ENCODE measurements at regions not wholly inside any gene's neighbourhood (a gene's known extent, or its start where the extent isn't known, plus 50 kb on each side); places are given as distances from the start of the nearest gene placed in this dataset.

GRCh38 chr3:72632129-72632528, 216.1 kb downstream of the SHQ1 start:
- WGBS, 2 experiments (ENCODE audit: extremely low coverage in 1 of 2, insufficient coverage in 1 of 2, insufficient read length in 1 of 2, insufficient replicate concordance in 2 of 2, low coverage in 1 of 2, low lambda C conversion rate in 2 of 2, missing lambda C conversion rate in 1 of 2), result 84% methylated on average over 5 of the region's 5 CpGs; no CpG with 5 or more reads in 1 of the 2 experiments
- Histone ChIP-seq H3K23ac (ENCODE audit: insufficient read length) (no peak overlapping the region), H3K4me2 (ENCODE audit: insufficient read depth in 1 of 2, low read depth in 2 of 2, low read length in 2 of 2) (no peak overlapping the region), H3K36me3 (ENCODE audit: control insufficient read depth in 2 of 4, insufficient read depth in 4 of 4, low read length in 3 of 4) (no peaks in the 10 kb centered on the region), H4K20me1 (replicated peaks in 1 of 2; ENCODE audit: control insufficient read depth in 1 of 2, insufficient read depth in 2 of 2, low read length in 2 of 2) (no peaks in the 10 kb centered on the region), H4K91ac (replicated peaks; ENCODE audit: insufficient read length, low read length) (no peak overlapping the region), H2BK15ac (ENCODE audit: low read length) (no peak overlapping the region), H2AK5ac (ENCODE audit: low read depth, low read length) (no peak overlapping the region), H3K27me3 (replicated peaks in 1 of 4; ENCODE audit: control insufficient read depth in 3 of 4, extremely low read depth in 1 of 4, insufficient read depth in 3 of 4, low read length in 3 of 4) (no peaks in the 10 kb centered on the region), H3K27ac (ENCODE audit: low read depth, low read length) (no peak overlapping the region), H3K4me1 (replicated peaks in 1 of 4; ENCODE audit: control insufficient read depth in 3 of 4, insufficient read depth in 4 of 4, low read length in 3 of 4) (peaks cover 0 to 6% (median 2%) of the 10 kb centered on the region in 4 experiments; a peak in 3 of 7 replicates), H3K79me1 (ENCODE audit: low read depth, low read length) (no peaks in the 10 kb centered on the region), H3K14ac (ENCODE audit: insufficient read length) (no peak overlapping the region), H3K23me2 (ENCODE audit: low read depth, low read length) (no peaks in the 10 kb centered on the region), H2BK12ac (ENCODE audit: low read depth, low read length) (no peak overlapping the region), H3K4ac (replicated peaks; ENCODE audit: insufficient read length, low read depth, low read length) (no peak overlapping the region), H4K5ac (ENCODE audit: insufficient read length, low read depth, low read length) (no peak overlapping the region), H3K79me2 (ENCODE audit: control insufficient read depth in 1 of 2, insufficient read depth in 2 of 2, low read length in 2 of 2) (no peaks in the 10 kb centered on the region), H3K9ac (replicated peaks in 1 of 4; ENCODE audit: extremely low read depth in 1 of 4, low read depth in 3 of 4, low read length in 3 of 4) (no peak overlapping the region), H3K9me3 (ENCODE audit: insufficient read depth in 2 of 2, low read depth in 1 of 2, low read length in 1 of 2) (no peaks in the 10 kb centered on the region), H3K4me3 (ENCODE audit: extremely low read depth in 1 of 4, insufficient read depth in 2 of 4, low read depth in 3 of 4, low read length in 4 of 4) (no peak overlapping the region), H2BK5ac (ENCODE audit: low read depth, low read length) (no peak overlapping the region), H2BK120ac (replicated peaks; ENCODE audit: low read depth, low read length) (no peak overlapping the region), H4K8ac (ENCODE audit: extremely low read depth, insufficient read depth, low read length) (no peak overlapping the region), H3K18ac (ENCODE audit: extremely low read depth, low read length) (no peak overlapping the region), H3K56ac (replicated peaks; ENCODE audit: insufficient read length, low read depth, low read length) (no peak overlapping the region), H2BK20ac (ENCODE audit: low read length) (no peak overlapping the region), H2AFZ (ENCODE audit: low read length) (no peak overlapping the region)
- TF ChIP-seq EGR1 (IDR thresholded peaks at IDR 0.05; ENCODE audit: borderline replicate concordance, low read depth, low read length), result no peak
- TF ChIP-seq EP300 (IDR thresholded peaks at IDR 0.05; ENCODE audit: borderline replicate concordance in 1 of 2, low read depth in 2 of 2, low read length in 2 of 2), result no peak
- TF ChIP-seq JUND (IDR thresholded peaks at IDR 0.05; ENCODE audit: low read length), result no peak
- no peak for TF ChIP-seq CBX5 (IDR thresholded peaks at IDR 0.05; ENCODE audit: low read depth, low read length)
- no peak for TF ChIP-seq NRF1 (IDR thresholded peaks at IDR 0.05; ENCODE audit: low read depth, low read length)
- DNase-seq (ENCODE audit: low read depth in 1 of 2, low spot score in 2 of 2), result no peak
- CTCF ChIA-PET (ENCODE audit: partially characterized antibody), result interaction anchor here (0.8 kb wide), 1 partner anchor 35 kb away, joined by 3 read pairs; no protein-coding TSS in a partner anchor
- POLR2A ChIA-PET (ENCODE audit: partially characterized antibody), result interaction anchor here (1.2 kb wide), 1 partner anchor 10 kb away, joined by 3 read pairs; no protein-coding TSS in a partner anchor
- FAIRE-seq, result no peak

Measured in H1 (cell line).